HG03342 (cell line): ENCODE measurements at regions not wholly inside any gene's neighbourhood (a gene's known extent, or its start where the extent isn't known, plus 50 kb on each side); places are given as distances from the start of the nearest gene placed in this dataset.
"Not testable (repeated sequence)": the region's sequence is repeated elsewhere in the genome, so short reads cannot be mapped to it uniquely, and the experiment has no call there.

Experiments used
- ATAC-seq: cut with Tn5 transposase; IDR thresholded peaks from one replicate; pipeline ENCODE4 v1.9.1; 2021; ENCODE audit warnings: mild to moderate bottlenecking, moderate library complexity; ENCODE audit not compliant: unreplicated experiment

GRCh38 chr7:149714081-149714909 is 59.1 kb downstream of the ZNF467 start:
- ATAC-seq = peak; percentile 93

DNA sequence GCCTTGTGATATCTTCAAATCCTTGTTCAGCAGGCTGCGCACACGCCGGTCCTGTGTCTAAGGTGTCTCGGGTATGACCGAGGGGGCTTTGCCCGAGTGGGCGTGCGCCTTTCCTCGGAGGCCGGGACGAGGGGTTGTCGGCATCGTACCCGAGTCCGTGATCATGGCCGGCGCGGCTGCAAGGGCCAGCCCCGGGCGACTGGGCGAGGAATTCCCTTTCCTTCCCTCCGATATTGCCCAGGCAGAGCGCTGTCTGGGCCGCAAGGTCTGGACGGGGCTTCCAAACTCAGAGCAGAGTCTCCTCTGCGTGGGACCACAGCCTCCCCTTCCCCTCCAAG is 59.7 kb downstream of the ZNF467 start:
- no peak for ATAC-seq

DNA sequence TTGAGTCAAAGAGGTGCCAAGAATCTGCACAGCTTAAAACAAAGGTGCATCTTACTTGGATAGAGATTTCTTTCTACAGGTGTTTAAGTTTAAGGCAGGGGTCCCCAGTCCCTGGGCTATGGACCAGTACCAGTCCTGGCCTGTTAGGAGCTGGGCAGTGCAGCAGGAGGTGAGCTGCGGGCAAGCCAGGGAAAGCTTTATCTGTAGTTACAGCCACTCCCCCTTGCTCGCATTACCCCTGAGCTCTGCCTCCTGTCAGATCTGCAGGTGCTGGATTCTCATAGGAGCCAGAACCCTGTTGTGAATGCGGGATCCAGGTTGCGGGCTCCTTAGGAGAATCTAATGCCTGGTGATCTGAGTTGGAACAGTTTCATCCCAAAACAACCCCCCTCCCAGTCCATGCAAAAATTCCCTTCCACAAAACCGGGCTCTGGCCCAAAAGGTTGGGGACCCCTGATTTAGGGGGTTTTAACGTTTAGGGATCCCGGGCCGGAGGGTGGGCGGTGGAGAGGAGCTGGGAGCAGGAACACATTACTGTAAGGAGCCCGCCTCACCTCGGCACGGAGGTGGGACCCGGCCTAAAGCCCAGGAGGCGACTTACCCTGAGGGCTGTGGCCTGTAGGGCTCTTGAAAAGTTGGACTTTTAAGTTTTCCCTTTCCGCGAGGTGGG is 60.2 kb downstream of the ZNF467 start:
- no peak for ATAC-seq

- ATAC-seq = no peak
Observed at GRCh38 chr7:149708026-149708425, 65.4 kb downstream of the ZNF467 start.

DNA sequence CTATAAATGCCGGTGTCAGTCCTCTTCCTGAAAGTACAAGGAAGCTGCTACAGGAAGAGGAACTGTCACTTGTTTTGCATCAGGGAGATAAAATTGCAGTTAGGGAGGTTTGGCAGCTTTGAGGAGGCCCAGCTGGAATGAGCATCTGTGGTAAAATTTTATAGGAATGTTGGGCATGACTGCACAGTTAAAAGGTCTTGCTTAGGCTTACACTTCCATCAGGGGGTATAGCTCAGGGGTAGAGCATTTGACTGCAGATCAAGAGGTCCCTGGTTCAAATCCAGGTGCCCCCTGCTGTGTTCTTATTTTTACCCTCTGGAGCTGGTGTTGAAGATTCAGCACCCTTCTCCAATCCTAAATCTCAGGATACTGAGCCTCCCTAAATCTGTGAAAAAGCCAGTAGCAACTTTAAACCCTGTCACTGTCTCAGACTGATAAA is 65.9 kb downstream of the ZNF467 start:
- no peak for ATAC-seq

DNA sequence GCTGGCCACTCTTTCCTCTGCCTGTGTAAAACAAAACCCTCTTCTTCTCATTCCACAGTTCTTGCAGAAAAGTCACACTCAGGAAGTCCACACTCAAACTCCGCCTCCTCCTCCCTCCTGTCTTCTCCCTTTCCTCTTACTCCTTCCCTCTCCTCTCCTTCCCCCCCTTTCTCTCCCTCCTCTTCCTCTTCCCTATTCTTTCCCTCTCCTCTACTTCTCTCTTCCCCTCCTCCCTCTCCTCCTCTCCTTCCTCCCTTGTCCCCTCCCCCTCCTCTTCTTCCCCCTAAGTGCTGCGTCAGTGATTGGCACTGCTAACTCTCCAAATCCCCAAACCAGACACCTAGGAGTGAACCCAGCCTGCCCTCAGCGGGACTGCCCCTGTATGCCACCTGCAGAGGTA is 67.0 kb downstream of the ZNF467 start:
- ATAC-seq = no peak

GRCh38 chr7:149704507-149704906 is 68.9 kb downstream of the ZNF467 start:
- no peak for ATAC-seq

- no peak for ATAC-seq
Observed at GRCh38 chr7:149703044-149703650, 70.2 kb downstream of the ZNF467 start.

DNA sequence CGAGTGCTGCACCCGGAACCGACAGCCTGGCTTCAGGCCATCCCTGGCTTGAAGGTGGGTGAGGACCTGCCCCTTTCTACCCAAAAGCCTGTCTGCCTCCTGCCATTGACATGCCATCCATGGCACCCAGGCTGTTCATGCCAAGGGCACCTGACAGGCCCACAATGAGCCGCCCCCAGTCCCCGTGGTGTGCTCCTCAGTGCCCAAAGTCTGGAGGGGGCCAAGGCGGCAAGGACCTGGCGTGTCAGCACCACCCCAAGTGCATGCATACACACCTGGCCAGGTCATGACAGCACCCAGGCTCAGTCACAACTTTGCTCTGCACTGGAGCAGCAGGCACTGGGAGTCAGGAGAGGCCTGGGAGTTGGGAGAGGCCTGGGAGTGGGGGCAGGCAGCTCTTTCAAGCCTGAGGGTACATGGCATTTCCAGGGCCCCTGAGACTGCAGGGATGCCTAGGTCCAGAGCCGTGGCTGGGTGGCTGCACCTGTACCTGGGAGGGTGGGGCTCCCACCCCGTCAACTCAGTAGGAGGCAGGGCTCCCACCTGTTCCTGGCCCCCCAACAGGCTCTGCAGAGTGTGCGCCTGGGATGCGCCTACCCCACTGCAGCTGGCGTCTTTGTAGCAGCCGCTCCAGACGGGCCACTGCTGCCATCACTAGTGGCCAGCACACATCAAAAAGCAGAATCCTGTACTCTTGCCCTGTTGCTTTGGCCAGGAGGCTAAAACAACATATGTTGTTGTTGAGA is 71.7 kb downstream of the ZNF467 start:
- ATAC-seq = no peak

GRCh38 chr7:149697767-149698166 is 75.6 kb downstream of the ZNF467 start:
- ATAC-seq = not testable (repeated sequence)

- ATAC-seq = no peak
Observed at GRCh38 chr7:149696280-149696679, 77.1 kb downstream of the ZNF467 start.

DNA sequence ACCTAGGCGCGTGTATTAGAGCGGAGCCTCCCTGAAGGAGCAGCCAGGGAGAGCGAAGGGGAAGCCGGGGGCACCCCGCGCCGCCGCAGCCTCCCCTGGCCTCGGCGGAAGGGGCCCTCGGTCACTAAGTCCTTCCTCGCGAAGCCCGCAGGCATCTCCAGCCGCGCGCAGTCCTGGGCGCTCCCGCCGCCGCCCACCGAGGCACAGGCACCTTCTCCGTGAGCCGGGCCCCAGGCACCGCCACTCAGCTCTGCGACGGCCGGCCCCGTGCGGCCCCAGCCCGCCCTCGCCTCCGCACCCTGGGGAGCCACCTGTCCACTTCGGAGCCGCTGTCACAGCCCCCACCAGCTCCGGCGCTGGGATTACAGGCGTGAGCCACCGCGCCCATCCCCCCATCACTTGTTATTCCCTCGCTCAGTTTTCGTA is 80.8 kb downstream of the ZNF467 start:
- ATAC-seq = no peak

GRCh38 chr7:149692056-149692455 is 81.3 kb downstream of the ZNF467 start:
- no peak for ATAC-seq

DNA sequence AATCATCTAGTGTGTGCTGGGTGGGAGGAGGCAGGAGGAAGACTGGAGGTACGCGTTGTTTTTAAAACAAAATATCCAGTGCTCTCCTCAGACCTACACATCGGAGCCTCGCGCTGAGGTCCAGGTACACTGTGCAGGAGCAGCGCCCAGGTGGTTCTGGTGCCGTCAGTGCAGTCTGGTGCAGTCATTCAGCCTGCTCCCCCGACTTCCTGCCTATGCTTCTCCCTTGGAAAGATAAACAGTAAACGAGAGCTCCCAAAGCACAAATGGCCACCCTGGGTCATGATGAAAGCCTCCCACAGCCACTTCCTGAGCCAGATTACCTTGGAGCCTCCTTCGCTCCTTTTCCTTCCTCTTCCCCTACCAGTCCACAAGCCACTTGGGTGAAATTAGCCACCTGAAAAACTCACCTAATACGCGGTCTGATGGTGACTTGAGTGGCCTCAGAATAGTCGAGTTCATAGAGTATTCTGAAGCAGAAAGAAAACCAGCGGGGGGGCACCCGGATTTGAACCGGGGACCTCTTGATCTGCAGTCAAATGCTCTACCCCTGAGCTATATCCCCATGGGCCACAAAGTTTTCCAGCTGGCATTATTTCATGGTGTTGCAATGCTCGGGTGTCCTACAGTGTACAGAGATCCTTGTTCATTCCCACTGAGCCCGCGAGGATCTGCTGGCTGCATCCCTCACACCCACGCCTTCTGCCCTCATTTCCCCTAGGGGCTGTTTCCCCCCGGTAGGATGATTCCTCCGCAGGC is 82.5 kb downstream of the ZNF467 start:
- ATAC-seq = no peak

- ATAC-seq = no peak
Observed at GRCh38 chr7:149689291-149689721, 84.1 kb downstream of the ZNF467 start.

GRCh38 chr7:149688836-149689235 is 84.6 kb downstream of the ZNF467 start:
- ATAC-seq = no peak

DNA sequence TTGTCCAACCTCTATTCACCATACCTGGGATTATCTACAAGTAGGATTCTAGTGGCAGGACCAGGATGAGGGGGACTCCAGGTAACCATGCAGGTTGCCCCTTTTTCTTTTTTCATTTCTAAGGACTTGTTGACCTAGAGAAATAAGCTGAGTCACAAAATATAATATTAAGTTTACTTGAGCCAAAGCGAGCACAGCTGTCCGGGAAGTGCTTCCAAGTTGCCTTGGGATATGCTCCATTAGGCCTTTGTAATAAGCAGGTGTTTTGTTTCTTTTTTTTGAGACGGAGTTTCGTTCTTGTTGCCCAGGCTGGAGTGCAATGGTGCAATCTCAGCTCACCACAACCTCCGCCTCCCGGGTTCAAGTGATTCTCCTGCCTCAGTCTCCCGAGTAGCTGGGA is 85.6 kb downstream of the ZNF467 start:
- ATAC-seq = not testable (repeated sequence)

DNA sequence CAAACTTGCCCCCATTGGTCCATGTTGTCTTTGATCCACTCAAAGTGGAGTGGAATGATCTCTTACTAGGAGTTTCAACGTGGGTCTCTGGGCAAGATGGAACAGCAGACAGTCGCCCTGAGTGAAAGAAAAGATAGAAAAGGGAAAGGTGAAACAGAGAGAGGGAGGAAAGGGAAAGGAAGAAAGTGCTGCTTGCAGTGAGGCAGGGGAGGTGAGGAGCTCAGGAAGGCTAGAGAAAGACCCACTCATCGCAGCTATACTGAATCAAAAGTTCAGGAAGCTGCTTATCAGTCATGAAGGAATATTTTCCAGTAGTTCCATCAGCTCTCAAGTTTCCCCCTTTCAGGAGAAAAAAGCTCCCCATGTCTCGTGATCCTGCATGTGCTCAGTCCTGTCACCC is 86.9 kb downstream of the ZNF467 start:
- ATAC-seq = no peak

GRCh38 chr7:149686011-149686410 is 87.4 kb downstream of the ZNF467 start:
- ATAC-seq = no peak

GRCh38 chr7:149685455-149685854 is 87.9 kb downstream of the ZNF467 start:
- ATAC-seq = no peak

DNA sequence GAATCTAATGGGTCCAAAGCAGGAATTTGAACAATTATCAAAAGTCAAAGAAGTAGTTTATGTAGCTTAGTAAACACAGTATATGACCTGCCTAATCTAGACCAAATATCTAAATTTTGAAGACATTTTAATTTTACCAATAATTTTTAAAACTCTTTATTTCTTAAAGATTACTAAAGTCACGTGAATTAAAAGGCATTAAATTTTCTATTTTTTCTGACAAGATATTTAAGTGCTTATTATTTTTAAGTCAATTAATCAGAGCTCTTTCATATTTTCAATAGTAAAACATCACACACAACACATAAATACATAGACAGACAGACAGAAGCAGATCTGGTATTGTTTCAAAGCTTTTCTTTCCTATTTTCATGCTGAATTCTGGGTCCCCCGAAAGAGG is 89.5 kb downstream of the ZNF467 start:
- ATAC-seq = no peak
